ELR (cell line): ENCODE measurements at regions not wholly inside any gene's neighbourhood (a gene's known extent, or its start where the extent isn't known, plus 50 kb on each side); places are given as distances from the start of the nearest gene placed in this dataset.
A peak's percentile ranks its signal among the peaks of the same experiment; 100 is the strongest.

ENCODE experiments used
- DNase-seq: peaks from one replicate; pipeline ENCODE4 v3.0.0-alpha.2; 2015; ENCODE audit warnings: low read depth

GRCh38 chr3:177431525-177432176, 234.4 kb upstream of the TBL1XR1 start:
- DNase-seq = no peak

GRCh38 chr3:177435301-177435700, 238.0 kb upstream of the TBL1XR1 start:
- DNase-seq = no peak

GRCh38 chr3:177437513-177438337, 240.4 kb upstream of the TBL1XR1 start:
- DNase-seq = no peak

GRCh38 chr3:177438596-177439220, 241.4 kb upstream of the TBL1XR1 start:
- no peak for DNase-seq

GRCh38 chr3:177439694-177440269, 242.5 kb upstream of the TBL1XR1 start:
- DNase-seq = no peak

- DNase-seq = peak; percentile 45
Observed at GRCh38 chr3:177440456-177441104, 243.3 kb upstream of the TBL1XR1 start.

- no peak for DNase-seq
Observed at GRCh38 chr3:177441276-177441812, 244.1 kb upstream of the TBL1XR1 start.

- no peak for DNase-seq
Observed at GRCh38 chr3:177441813-177442646, 244.7 kb upstream of the TBL1XR1 start.

GRCh38 chr3:177443469-177443868, 246.2 kb upstream of the TBL1XR1 start:
- peak; percentile 34 for DNase-seq

- no peak for DNase-seq
Observed at GRCh38 chr3:177444696-177445095, 247.4 kb upstream of the TBL1XR1 start.

- no peak for DNase-seq
Observed at GRCh38 chr3:177445549-177445948, 248.3 kb upstream of the TBL1XR1 start.

- no peak for DNase-seq
Observed at GRCh38 chr3:177446165-177446601, 248.9 kb upstream of the TBL1XR1 start.

- no peak for DNase-seq
Observed at GRCh38 chr3:177447938-177448337, 250.7 kb upstream of the TBL1XR1 start.

GRCh38 chr3:177448987-177449359, 251.7 kb upstream of the TBL1XR1 start:
- no peak for DNase-seq

- peak; percentile 43 for DNase-seq
Observed at GRCh38 chr3:177449360-177450006, 252.2 kb upstream of the TBL1XR1 start.

- no peak for DNase-seq
Observed at GRCh38 chr3:177451301-177451750, 254.0 kb upstream of the TBL1XR1 start.

- DNase-seq = peak; percentile 65
Observed at GRCh38 chr3:177451864-177452830, 254.9 kb upstream of the TBL1XR1 start.

GRCh38 chr3:177452831-177453450, 255.7 kb upstream of the TBL1XR1 start:
- no peak for DNase-seq

GRCh38 chr3:177453451-177453844, 256.2 kb upstream of the TBL1XR1 start:
- no peak for DNase-seq
